DOHH2 (cell line): ENCODE measurements at regions not wholly inside any gene's neighbourhood (a gene's known extent, or its start where the extent isn't known, plus 50 kb on each side); places are given as distances from the start of the nearest gene placed in this dataset.

Experiments
- EZH2phosphoT487 ChIP-seq: fragments of 200-600 bp; sonication (generic); IDR thresholded peaks from 2 replicates; pipeline ENCODE4 v1.6.1; 2017; ENCODE audit warnings: borderline replicate concordance, mild to moderate bottlenecking, antibody characterized with exemption, low read length, moderate library complexity, mixed read lengths
- TF ChIP-seq, protein P1 (sequence below): fragments of 200-600 bp; sonication (generic); IDR thresholded peaks from one replicate; pipeline ENCODE4 v1.5.1; 2014; ENCODE audit warnings: antibody characterized with exemption, mild to moderate bottlenecking, low read depth, low read length; ENCODE audit not compliant: poor library complexity, severe bottlenecking

DNA sequence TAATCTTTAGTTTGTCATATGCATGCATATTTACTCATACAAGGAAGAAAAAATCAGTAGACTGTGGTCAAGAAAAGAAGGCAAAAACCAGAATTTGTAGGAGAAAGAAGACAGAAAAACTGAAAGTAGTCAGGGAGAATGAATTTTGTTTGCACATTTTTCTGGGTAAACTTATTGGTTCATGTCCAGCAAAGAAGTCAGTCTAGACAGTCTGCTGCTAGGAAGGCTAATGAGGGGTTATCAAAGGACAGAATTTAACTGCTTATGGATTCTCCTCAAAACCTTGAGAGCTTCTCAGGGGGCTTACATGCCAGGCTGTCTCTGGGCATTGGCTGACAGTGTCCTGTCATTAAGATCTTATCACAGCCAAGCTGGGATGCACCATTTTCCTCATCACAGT is 293.9 kb downstream of the RPAP3 start:
- TF ChIP-seq, protein P1, sequence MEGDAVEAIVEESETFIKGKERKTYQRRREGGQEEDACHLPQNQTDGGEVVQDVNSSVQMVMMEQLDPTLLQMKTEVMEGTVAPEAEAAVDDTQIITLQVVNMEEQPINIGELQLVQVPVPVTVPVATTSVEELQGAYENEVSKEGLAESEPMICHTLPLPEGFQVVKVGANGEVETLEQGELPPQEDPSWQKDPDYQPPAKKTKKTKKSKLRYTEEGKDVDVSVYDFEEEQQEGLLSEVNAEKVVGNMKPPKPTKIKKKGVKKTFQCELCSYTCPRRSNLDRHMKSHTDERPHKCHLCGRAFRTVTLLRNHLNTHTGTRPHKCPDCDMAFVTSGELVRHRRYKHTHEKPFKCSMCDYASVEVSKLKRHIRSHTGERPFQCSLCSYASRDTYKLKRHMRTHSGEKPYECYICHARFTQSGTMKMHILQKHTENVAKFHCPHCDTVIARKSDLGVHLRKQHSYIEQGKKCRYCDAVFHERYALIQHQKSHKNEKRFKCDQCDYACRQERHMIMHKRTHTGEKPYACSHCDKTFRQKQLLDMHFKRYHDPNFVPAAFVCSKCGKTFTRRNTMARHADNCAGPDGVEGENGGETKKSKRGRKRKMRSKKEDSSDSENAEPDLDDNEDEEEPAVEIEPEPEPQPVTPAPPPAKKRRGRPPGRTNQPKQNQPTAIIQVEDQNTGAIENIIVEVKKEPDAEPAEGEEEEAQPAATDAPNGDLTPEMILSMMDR: no peak
- TF ChIP-seq EZH2phosphoT487: no peak
